ENCODE measurements at regions not wholly inside any gene's neighbourhood (a gene's known extent, or its start where the extent isn't known, plus 50 kb on each side); places are given as distances from the start of the nearest gene placed in this dataset.

- no peak overlapping the region for H3K4me3 ChIP-seq (ENCODE audit: low read depth, low read length)
- TF ChIP-seq CTCF (IDR thresholded peaks at IDR 0.05; ENCODE audit: borderline replicate concordance, insufficient read depth, low read depth, low read length): no peak
Observed at GRCh38 chr9:29668732-29669131, 2095.5 kb upstream of the C9orf72 start.

- no peak for TF ChIP-seq CTCF (IDR thresholded peaks at IDR 0.05; ENCODE audit: borderline replicate concordance, insufficient read depth, low read depth, low read length)
- H3K4me3 ChIP-seq (ENCODE audit: low read depth, low read length): no peak overlapping the region
Observed at GRCh38 chr9:29669613-29670012, 2096.3 kb upstream of the C9orf72 start.

- H3K4me3 ChIP-seq (ENCODE audit: low read depth, low read length): no peak overlapping the region
- TF ChIP-seq CTCF (IDR thresholded peaks at IDR 0.05; ENCODE audit: borderline replicate concordance, insufficient read depth, low read depth, low read length): no peak
Observed at GRCh38 chr9:29685531-29685930, 2112.2 kb upstream of the C9orf72 start.

- H3K4me3 ChIP-seq (ENCODE audit: low read depth, low read length): no peak overlapping the region
- TF ChIP-seq CTCF (IDR thresholded peaks at IDR 0.05; ENCODE audit: borderline replicate concordance, insufficient read depth, low read depth, low read length): no peak
Observed at GRCh38 chr9:29691145-29691544, 2117.9 kb upstream of the C9orf72 start.

- H3K4me3 ChIP-seq (ENCODE audit: low read depth, low read length): no peak overlapping the region
- peak; percentile 35; the same call in 1 of the 2 replicates for TF ChIP-seq CTCF (IDR thresholded peaks at IDR 0.05; ENCODE audit: borderline replicate concordance, insufficient read depth, low read depth, low read length)
Observed at GRCh38 chr9:29691758-29692407, 2118.6 kb upstream of the C9orf72 start.

GRCh38 chr9:29697011-29697410 is 2123.7 kb upstream of the C9orf72 start:
- no peak overlapping the region for H3K4me3 ChIP-seq (ENCODE audit: low read depth, low read length)
- no peak for TF ChIP-seq CTCF (IDR thresholded peaks at IDR 0.05; ENCODE audit: borderline replicate concordance, insufficient read depth, low read depth, low read length)

- TF ChIP-seq CTCF (IDR thresholded peaks at IDR 0.05; ENCODE audit: borderline replicate concordance, insufficient read depth, low read depth, low read length): no peak
- H3K4me3 ChIP-seq (ENCODE audit: low read depth, low read length): no peak overlapping the region
Observed at GRCh38 chr9:29701559-29701958, 2128.3 kb upstream of the C9orf72 start.

All from GM12875 (cell line).